ENCODE measurements at regions not wholly inside any gene's neighbourhood (a gene's known extent, or its start where the extent isn't known, plus 50 kb on each side); places are given as distances from the start of the nearest gene placed in this dataset.

- TF ChIP-seq GATA2 (IDR thresholded peaks at IDR 0.05; ENCODE audit: low read depth, low read length) (no peak), GATA3 (IDR thresholded peaks at IDR 0.05; ENCODE audit: low read depth, low read length) (no peak)
Measured at GRCh38 chr7:41590986-41591385, 111.9 kb downstream of the INHBA start.

- TF ChIP-seq GATA3 (IDR thresholded peaks at IDR 0.05; ENCODE audit: low read depth, low read length), result no peak
- no peak for TF ChIP-seq GATA2 (IDR thresholded peaks at IDR 0.05; ENCODE audit: low read depth, low read length)
Measured at GRCh38 chr7:41588341-41588740, 114.5 kb downstream of the INHBA start.

- TF ChIP-seq GATA3 (IDR thresholded peaks at IDR 0.05; ENCODE audit: low read depth, low read length), result no peak
- TF ChIP-seq GATA2 (IDR thresholded peaks at IDR 0.05; ENCODE audit: low read depth, low read length), result no peak
Measured at GRCh38 chr7:41586931-41587640, 115.8 kb downstream of the INHBA start.

- TF ChIP-seq GATA2 (IDR thresholded peaks at IDR 0.05; ENCODE audit: low read depth, low read length) (no peak), GATA3 (IDR thresholded peaks at IDR 0.05; ENCODE audit: low read depth, low read length) (no peak)
Measured at GRCh38 chr7:41584746-41585145, 118.1 kb downstream of the INHBA start.

GRCh38 chr7:41582116-41582515 is 120.8 kb downstream of the INHBA start:
- TF ChIP-seq GATA2 (IDR thresholded peaks at IDR 0.05; ENCODE audit: low read depth, low read length) (no peak), GATA3 (IDR thresholded peaks at IDR 0.05; ENCODE audit: low read depth, low read length) (no peak)

GRCh38 chr7:41581041-41581440 is 121.8 kb downstream of the INHBA start:
- no peak for TF ChIP-seq GATA2 (IDR thresholded peaks at IDR 0.05; ENCODE audit: low read depth, low read length)
- no peak for TF ChIP-seq GATA3 (IDR thresholded peaks at IDR 0.05; ENCODE audit: low read depth, low read length)

- TF ChIP-seq GATA3 (IDR thresholded peaks at IDR 0.05; ENCODE audit: low read depth, low read length), result no peak
- no peak for TF ChIP-seq GATA2 (IDR thresholded peaks at IDR 0.05; ENCODE audit: low read depth, low read length)
Measured at GRCh38 chr7:41579961-41580935, 122.6 kb downstream of the INHBA start.

- TF ChIP-seq GATA2 (IDR thresholded peaks at IDR 0.05; ENCODE audit: low read depth, low read length) (no peak), GATA3 (IDR thresholded peaks at IDR 0.05; ENCODE audit: low read depth, low read length) (no peak)
Measured at GRCh38 chr7:41578700-41579099, 124.2 kb downstream of the INHBA start.

GRCh38 chr7:41576166-41576565 is 126.7 kb downstream of the INHBA start:
- no peak for TF ChIP-seq GATA2 (IDR thresholded peaks at IDR 0.05; ENCODE audit: low read depth, low read length)
- no peak for TF ChIP-seq GATA3 (IDR thresholded peaks at IDR 0.05; ENCODE audit: low read depth, low read length)

- TF ChIP-seq GATA3 (IDR thresholded peaks at IDR 0.05; ENCODE audit: low read depth, low read length), result no peak
- no peak for TF ChIP-seq GATA2 (IDR thresholded peaks at IDR 0.05; ENCODE audit: low read depth, low read length)
Measured at GRCh38 chr7:41574377-41574776, 128.5 kb downstream of the INHBA start.

- no peak for TF ChIP-seq GATA2 (IDR thresholded peaks at IDR 0.05; ENCODE audit: low read depth, low read length)
- no peak for TF ChIP-seq GATA3 (IDR thresholded peaks at IDR 0.05; ENCODE audit: low read depth, low read length)
Measured at GRCh38 chr7:41573862-41574261, 129.0 kb downstream of the INHBA start.

GRCh38 chr7:41573443-41573842 is 129.4 kb downstream of the INHBA start:
- TF ChIP-seq GATA2 (IDR thresholded peaks at IDR 0.05; ENCODE audit: low read depth, low read length), result no peak
- TF ChIP-seq GATA3 (IDR thresholded peaks at IDR 0.05; ENCODE audit: low read depth, low read length), result no peak

- no peak for TF ChIP-seq GATA2 (IDR thresholded peaks at IDR 0.05; ENCODE audit: low read depth, low read length)
- no peak for TF ChIP-seq GATA3 (IDR thresholded peaks at IDR 0.05; ENCODE audit: low read depth, low read length)
Measured at GRCh38 chr7:41573015-41573414, 129.9 kb downstream of the INHBA start.

GRCh38 chr7:41571573-41571972 is 131.3 kb downstream of the INHBA start:
- TF ChIP-seq GATA3 (IDR thresholded peaks at IDR 0.05; ENCODE audit: low read depth, low read length) (no peak), GATA2 (IDR thresholded peaks at IDR 0.05; ENCODE audit: low read depth, low read length) (no peak)

GRCh38 chr7:41570766-41571165 is 132.1 kb downstream of the INHBA start:
- no peak for TF ChIP-seq GATA3 (IDR thresholded peaks at IDR 0.05; ENCODE audit: low read depth, low read length)
- no peak for TF ChIP-seq GATA2 (IDR thresholded peaks at IDR 0.05; ENCODE audit: low read depth, low read length)
